CD14-positive monocyte (primary cell): ENCODE measurements at regions not wholly inside any gene's neighbourhood (a gene's known extent, or its start where the extent isn't known, plus 50 kb on each side); places are given as distances from the start of the nearest gene placed in this dataset.

ENCODE experiments used
- DNase-seq, 3 donors: peaks; one replicate each; pipeline ENCODE4 v3.0.0-alpha.2; 2011 to 2022
- H2AFZ ChIP-seq: 2 replicates; pipeline ENCODE4 v1.6.0; 2012; ENCODE audit warnings: mild to moderate bottlenecking, low read depth, low read length, inconsistent platforms; ENCODE audit not compliant: insufficient read depth, poor library complexity, severe bottlenecking
- H3K27ac ChIP-seq, 2 donors: 1 replicate in 1 of 2; 2 replicates in 1 of 2; pipeline ENCODE4 v1.5.1; 2012 to 2013; ENCODE audit warnings: low read length in 2 of 2, control low read depth in 1 of 2, inconsistent platforms in 1 of 2, low read depth in 1 of 2, mild to moderate bottlenecking in 1 of 2
- H3K27me3 ChIP-seq, 2 donors: one replicate each; pipeline versions ENCODE4 v1.6.0 to v1.6.1; 2011 to 2013; ENCODE audit warnings: low read length in 2 of 2; ENCODE audit not compliant: control insufficient read depth in 2 of 2, insufficient read depth in 2 of 2
- H3K36me3 ChIP-seq, 2 donors: replicated peaks in 1 of 2; 1 replicate in 1 of 2; 2 replicates in 1 of 2; pipeline versions ENCODE4 v1.5.1 to v1.6.1; 2012 to 2013; ENCODE audit warnings: low read length in 2 of 2, control low read depth in 1 of 2, inconsistent platforms in 1 of 2, mild to moderate bottlenecking in 1 of 2; ENCODE audit not compliant: insufficient read depth in 2 of 2, control insufficient read depth in 1 of 2
- H3K4me1 ChIP-seq, 2 donors: 1 replicate in 1 of 2; 2 replicates in 1 of 2; pipeline versions ENCODE4 v1.5.1 to v1.6.1; 2012 to 2013; ENCODE audit warnings: low read length in 2 of 2, control low read depth in 1 of 2, inconsistent platforms in 1 of 2, mild to moderate bottlenecking in 1 of 2, moderate library complexity in 1 of 2; ENCODE audit not compliant: insufficient read depth in 2 of 2, control insufficient read depth in 1 of 2
- H3K4me2 ChIP-seq: replicated peaks from 2 replicates; pipeline ENCODE3; 2012; ENCODE audit warnings: low read length, moderate library complexity, mild to moderate bottlenecking; ENCODE audit not compliant: poor library complexity, severe bottlenecking; ENCODE audit errors: extremely low read depth
- H3K4me3 ChIP-seq, 3 experiments: fragments of 200-600 bp in 1 of 3; sonication (generic) in 1 of 3; replicated peaks in 1 of 3; 1 replicate in 2 of 3; 2 replicates in 1 of 3; pipeline ENCODE4 v1.5.1; 2011 to 2013; ENCODE audit warnings: low read length in 3 of 3, mild to moderate bottlenecking in 3 of 3, control low read depth in 2 of 3, low read depth in 2 of 3, inconsistent platforms in 1 of 3, moderate library complexity in 1 of 3
- H3K79me2 ChIP-seq: 2 replicates; pipeline ENCODE4 v1.6.0; 2012; ENCODE audit warnings: mild to moderate bottlenecking, control low read depth, inconsistent platforms, low read length, moderate library complexity; ENCODE audit not compliant: insufficient read depth
- H3K9ac ChIP-seq: 2 replicates; pipeline ENCODE4 v1.6.0; 2017; ENCODE audit warnings: low read length, mild to moderate bottlenecking; ENCODE audit not compliant: insufficient read depth, poor library complexity, severe bottlenecking
- H3K9me3 ChIP-seq, 2 donors: replicated peaks in 1 of 2; 1 replicate in 1 of 2; 2 replicates in 1 of 2; pipeline versions ENCODE4 v1.5.1 to v1.6.1; 2012 to 2013; ENCODE audit warnings: low read length in 2 of 2, control low read depth in 1 of 2; ENCODE audit not compliant: control insufficient read depth in 1 of 2, insufficient read depth in 1 of 2
- H4K20me1 ChIP-seq: 2 replicates; pipeline ENCODE4 v1.6.0; 2012; ENCODE audit warnings: mild to moderate bottlenecking, low read length, control low read depth, moderate library complexity; ENCODE audit not compliant: insufficient read depth
- H3K27ac Mint-ChIP-seq, 7 donors: one replicate each; pipeline ENCODE4 v1.8.0; 2020; ENCODE audit warnings: mild to moderate bottlenecking in 7 of 7, mixed read lengths in 7 of 7, moderate library complexity in 6 of 7, inconsistent platforms in 2 of 7
- H3K27me3 Mint-ChIP-seq, 3 donors: one replicate each; pipeline ENCODE4 v1.8.0; 2021 to 2022; ENCODE audit warnings: low read depth in 3 of 3, mild to moderate bottlenecking in 3 of 3, mixed read lengths in 3 of 3, moderate library complexity in 3 of 3, inconsistent platforms in 1 of 3
- H3K36me3 Mint-ChIP-seq, 2 donors: one replicate each; pipeline ENCODE4 v1.8.0; 2020; ENCODE audit warnings: mixed read lengths in 2 of 2, inconsistent platforms in 1 of 2, mild to moderate bottlenecking in 1 of 2
- H3K4me1 Mint-ChIP-seq: one replicate; pipeline ENCODE4 v1.8.0; 2020; ENCODE audit warnings: mild to moderate bottlenecking, mixed read lengths
- H3K4me3 Mint-ChIP-seq, 2 donors: one replicate each; pipeline ENCODE4 v1.8.0; 2020; ENCODE audit warnings: mild to moderate bottlenecking in 2 of 2, mixed read lengths in 2 of 2, moderate library complexity in 1 of 2
- H3K9me3 Mint-ChIP-seq, 7 donors: one replicate each; pipeline ENCODE4 v1.8.0; 2020 to 2022; ENCODE audit warnings: mixed read lengths in 7 of 7, mild to moderate bottlenecking in 6 of 7, moderate library complexity in 6 of 7, inconsistent platforms in 2 of 7
- CTCF ChIP-seq: fragments of 200-600 bp; IDR thresholded peaks from one replicate; pipeline ENCODE4 v1.8.0; 2022; ENCODE audit warnings: antibody characterized with exemption, mild to moderate bottlenecking
- WGBS: methylation state at CpG from one replicate; pipeline ENCODE4 v1.1.5; 2013; ENCODE audit warnings: missing lambda C conversion rate; ENCODE audit not compliant: insufficient coverage; 5-methylcytosine and 5-hydroxymethylcytosine counted together
- intact Hi-C, 2 donors: fragments of 100-400 bp; cut with micrococcal nuclease; formaldehyde crosslinking; loops; one replicate each; pipeline versions ENCODE4 v1.15.0 to v1.15.1; 2023

DNA sequence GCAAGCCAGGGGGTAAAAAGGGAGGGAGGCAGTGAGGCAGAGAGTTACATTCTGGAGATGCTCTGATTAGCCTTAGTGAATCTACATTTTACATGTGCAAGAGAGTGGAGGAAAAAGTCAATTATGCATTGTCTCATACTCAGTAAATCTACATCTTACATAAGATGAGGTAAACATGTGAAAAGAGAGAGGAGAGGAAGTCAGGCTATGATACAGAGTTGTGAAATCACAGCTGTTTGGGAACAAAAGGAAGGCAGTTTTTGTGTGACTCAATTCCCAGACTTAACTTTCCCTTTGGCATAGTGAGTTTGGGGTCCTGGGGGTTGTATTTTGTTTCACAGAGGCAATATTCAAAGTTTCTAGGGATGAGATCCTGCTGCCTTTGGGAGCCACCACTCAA is 67.8 kb downstream of the GP2 start:
- H3K4me1 Mint-ChIP-seq = peaks cover 7% of the 10 kb centered on the region
- Histone ChIP-seq H3K9me3 (no peaks in the 10 kb centered on the region), H3K9ac (no peak overlapping the region), H3K79me2 (no peaks in the 10 kb centered on the region), H3K4me2 (no peak overlapping the region), H3K4me1 (peaks cover 0 to 10% of the 10 kb centered on the region in 2 donors), H3K27me3 (no peaks in the 10 kb centered on the region), H4K20me1 (no peaks in the 10 kb centered on the region), H3K36me3 (no peaks in the 10 kb centered on the region), H2AFZ (no peak overlapping the region), H3K4me3 (no peak overlapping the region), H3K27ac (no peak overlapping the region)
- H3K9me3 Mint-ChIP-seq = peaks cover 0 to 7% (median 3%) of the 10 kb centered on the region in 7 donors
- no peak overlapping the region for H3K4me3 Mint-ChIP-seq
- H3K27me3 Mint-ChIP-seq = peaks cover 0 to 5% (median 2%) of the 10 kb centered on the region in 3 donors
- DNase-seq = peak in 1 of 3 donors; percentile 2
- no peak for TF ChIP-seq CTCF
- H3K36me3 Mint-ChIP-seq = no peaks in the 10 kb centered on the region
- H3K27ac Mint-ChIP-seq = no peak overlapping the region
- intact Hi-C loops = no loop called here

DNA sequence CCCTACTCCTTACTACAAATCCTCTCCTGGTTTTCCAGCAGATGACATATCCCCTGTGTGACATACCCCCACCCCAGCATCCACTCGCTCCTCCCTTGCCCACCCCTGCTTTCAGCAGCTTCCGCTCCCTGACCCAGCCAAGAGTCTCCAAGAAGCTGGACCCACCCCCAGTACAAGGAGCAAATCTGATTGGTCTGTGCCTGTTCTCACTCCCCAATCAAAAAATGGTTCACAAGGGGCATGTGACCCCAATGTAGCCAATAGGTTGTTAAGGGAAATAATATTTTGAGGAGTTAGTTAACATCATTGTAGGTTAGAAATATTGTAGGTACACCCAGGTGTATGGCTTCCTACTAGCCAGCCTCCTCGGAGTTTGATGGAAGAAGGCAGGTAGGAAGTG is 70.1 kb downstream of the GP2 start:
- intact Hi-C loops = no loop called here
- no peak for DNase-seq
- Histone ChIP-seq H3K27me3 (no peaks in the 10 kb centered on the region), H3K27ac (no peak overlapping the region), H4K20me1 (no peaks in the 10 kb centered on the region), H3K4me3 (no peak overlapping the region), H3K36me3 (no peaks in the 10 kb centered on the region), H3K9ac (no peak overlapping the region), H2AFZ (no peak overlapping the region), H3K9me3 (no peaks in the 10 kb centered on the region), H3K4me1 (peaks cover 0 to 10% of the 10 kb centered on the region in 2 donors), H3K79me2 (no peaks in the 10 kb centered on the region), H3K4me2 (no peak overlapping the region)
- 74% methylated on average over 2 of the region's 3 CpGs for WGBS
- TF ChIP-seq CTCF = no peak
- no peak overlapping the region for H3K27ac Mint-ChIP-seq
- H3K36me3 Mint-ChIP-seq = no peaks in the 10 kb centered on the region
- H3K9me3 Mint-ChIP-seq = peaks cover 0 to 7% (median 3%) of the 10 kb centered on the region in 7 donors
- H3K27me3 Mint-ChIP-seq = peaks cover 0 to 2% (median 0%) of the 10 kb centered on the region in 3 donors
- H3K4me1 Mint-ChIP-seq = peaks cover 7% of the 10 kb centered on the region
- no peak overlapping the region for H3K4me3 Mint-ChIP-seq
